HG03066 (cell line): ENCODE measurements at regions not wholly inside any gene's neighbourhood (a gene's known extent, or its start where the extent isn't known, plus 50 kb on each side); places are given as distances from the start of the nearest gene placed in this dataset.
"Not testable (repeated sequence)": the region's sequence is repeated elsewhere in the genome, so short reads cannot be mapped to it uniquely, and the experiment has no call there.

Experiments used
- ATAC-seq: cut with Tn5 transposase; IDR thresholded peaks from one replicate; pipeline ENCODE4 v1.9.1; 2021; ENCODE audit warnings: low read depth; ENCODE audit not compliant: unreplicated experiment

DNA sequence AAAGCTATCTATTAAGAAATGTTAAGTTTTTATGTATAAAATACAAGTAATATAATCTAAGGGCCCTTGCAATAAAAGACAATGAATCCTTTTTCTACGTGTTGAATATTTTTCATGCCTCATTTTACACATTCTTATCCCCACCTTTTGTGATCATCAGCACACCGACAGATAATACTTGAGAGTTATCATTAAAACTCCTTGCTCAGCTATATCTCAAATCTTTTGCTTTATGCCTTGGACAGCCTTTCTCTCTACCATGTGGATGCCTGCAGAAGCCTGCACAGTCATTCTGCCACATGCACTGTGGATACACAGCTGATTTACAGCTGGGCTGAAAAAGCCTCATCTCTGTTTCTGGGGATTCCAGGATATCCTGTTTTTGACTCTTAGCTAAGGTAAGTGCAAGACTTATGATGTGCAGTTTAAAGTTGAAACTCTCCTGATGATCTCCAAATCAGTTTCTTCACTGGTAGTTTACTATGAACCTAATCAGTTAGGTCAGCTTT is 1565.1 kb downstream of the SI start:
- ATAC-seq: no peak

DNA sequence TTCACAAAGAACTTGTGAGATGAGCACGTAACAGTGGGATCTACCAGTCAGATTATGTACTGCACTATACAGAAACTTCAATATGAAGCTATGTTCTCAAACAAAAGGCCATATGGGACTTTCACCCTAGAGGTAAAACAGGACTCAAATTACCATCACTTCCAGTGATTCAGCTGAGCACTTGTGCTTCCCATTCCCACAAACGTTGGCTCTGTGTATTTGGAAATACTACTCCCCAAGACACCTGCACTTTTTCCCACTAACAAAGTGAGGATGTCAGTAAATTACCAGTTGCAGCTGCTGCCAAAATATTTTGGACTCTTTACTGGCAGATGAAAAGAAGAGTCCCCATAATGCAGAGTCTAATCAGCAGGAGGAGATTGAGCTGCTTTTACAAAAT is 1570.1 kb downstream of the SI start:
- no peak for ATAC-seq

GRCh38 chr3:163504974-163505373 is 1573.3 kb downstream of the SI start:
- ATAC-seq: no peak

GRCh38 chr3:163499736-163500219 is 1578.5 kb downstream of the SI start:
- ATAC-seq: not testable (repeated sequence)

DNA sequence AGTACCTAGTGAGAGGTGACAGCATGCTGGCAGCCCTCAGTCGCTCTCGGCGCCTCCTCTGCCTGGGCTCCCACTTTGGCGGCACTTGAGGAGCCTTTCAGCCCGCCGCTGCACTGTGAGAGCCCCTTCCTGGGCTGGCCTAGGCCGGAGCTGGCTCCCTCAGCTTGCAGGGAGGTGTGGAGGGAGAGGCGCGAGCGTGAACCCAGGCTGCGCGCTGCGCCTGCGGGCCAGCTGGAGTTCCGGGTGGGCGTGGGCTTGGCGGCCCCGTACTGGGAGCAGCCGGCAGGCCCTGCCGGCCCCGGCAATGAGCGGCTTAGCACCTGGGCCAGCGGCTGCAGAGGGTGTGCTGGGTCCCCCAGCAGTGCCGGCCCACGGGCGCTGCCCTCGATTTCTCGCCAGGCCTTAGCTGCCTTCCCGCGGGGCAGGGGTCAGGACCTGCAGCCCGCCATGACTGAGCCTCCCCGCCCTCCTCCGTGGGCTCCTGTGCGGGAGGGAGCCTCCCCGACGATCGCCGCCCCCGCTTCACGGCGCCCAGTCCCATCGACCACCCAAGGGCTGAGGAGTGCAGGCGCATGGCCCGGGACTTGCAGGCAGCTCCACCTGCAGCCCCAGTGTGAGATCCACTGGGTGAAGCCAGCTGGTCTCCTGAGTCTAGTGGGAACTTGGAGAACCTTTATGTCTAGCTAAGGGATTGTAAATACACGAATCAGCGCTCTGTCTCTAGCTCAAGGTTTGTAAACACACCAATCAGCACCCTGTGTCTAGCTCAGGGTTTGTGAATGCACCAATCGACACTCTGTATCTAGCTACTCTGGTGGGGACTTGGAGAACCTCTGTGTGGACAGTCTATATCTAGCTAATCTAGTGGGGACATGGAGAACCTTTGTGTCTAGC is 1579.2 kb downstream of the SI start:
- ATAC-seq: not testable (repeated sequence)

GRCh38 chr3:163491714-163492113 is 1586.6 kb downstream of the SI start:
- no peak for ATAC-seq

- ATAC-seq: peak; percentile 81
Observed at GRCh38 chr3:163490119-163490518, 1588.2 kb downstream of the SI start.

GRCh38 chr3:163482695-163483094 is 1595.6 kb downstream of the SI start:
- ATAC-seq: no peak

GRCh38 chr3:163481738-163482137 is 1596.6 kb downstream of the SI start:
- ATAC-seq: no peak

DNA sequence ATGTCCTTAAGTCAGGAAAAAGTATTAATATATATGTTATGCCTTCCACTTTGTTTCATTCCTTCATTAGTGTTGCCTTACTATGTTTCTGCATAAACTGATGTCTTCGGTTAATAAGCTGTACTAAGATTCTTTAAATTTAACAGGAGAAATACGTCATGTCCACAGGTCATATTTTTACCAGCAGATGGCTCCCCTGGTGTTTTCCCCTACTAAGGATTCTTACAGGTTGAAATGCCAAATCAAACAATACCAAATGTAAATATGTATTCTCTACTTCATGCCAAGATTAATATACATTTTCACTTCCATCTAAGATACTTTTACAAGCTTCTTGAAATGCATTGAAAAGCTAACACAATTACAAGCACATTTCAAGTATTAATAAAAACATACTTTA is 1602.1 kb downstream of the SI start:
- ATAC-seq: no peak

DNA sequence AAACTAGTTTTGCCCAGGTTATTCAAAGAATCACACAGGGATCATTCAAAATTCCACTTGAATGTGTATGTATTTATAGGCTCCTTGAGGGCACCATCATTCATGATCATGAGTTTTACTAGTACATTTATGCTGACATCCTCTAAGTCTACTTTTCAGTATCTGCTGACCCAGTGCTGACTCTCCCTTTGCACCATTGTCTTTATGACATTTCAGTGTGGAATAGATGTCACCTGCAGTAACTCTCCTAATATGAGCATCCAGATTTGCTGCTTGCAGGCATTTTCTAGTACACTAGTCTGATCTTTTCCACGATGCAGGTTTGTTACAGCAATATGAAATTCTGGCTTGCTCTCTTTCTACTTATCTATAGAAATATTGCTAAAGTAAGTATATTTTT is 1603.5 kb downstream of the SI start:
- ATAC-seq: no peak

- no peak for ATAC-seq
Observed at GRCh38 chr3:163468531-163469335, 1609.6 kb downstream of the SI start.

GRCh38 chr3:163462446-163462845 is 1615.8 kb downstream of the SI start:
- no peak for ATAC-seq

- no peak for ATAC-seq
Observed at GRCh38 chr3:163450698-163451097, 1627.6 kb downstream of the SI start.

DNA sequence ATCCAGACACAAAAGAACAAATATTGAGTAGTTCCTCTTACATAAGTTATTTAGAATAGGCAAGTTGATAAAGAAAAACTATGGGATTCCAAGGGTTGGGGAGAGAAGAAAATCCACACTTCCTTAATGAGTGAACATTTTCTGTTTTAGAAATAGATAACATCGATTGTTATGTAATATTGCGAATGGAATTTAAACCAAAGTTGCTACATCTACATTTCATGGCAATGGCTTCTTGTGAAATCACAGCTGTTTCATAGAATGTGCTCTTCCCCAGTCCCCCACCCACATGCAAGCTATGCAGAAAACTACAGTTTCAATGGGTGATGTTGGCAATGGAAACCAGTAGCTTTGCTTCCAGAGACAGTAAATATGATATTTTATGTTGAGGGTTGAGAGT is 1639.5 kb downstream of the SI start:
- ATAC-seq: no peak

DNA sequence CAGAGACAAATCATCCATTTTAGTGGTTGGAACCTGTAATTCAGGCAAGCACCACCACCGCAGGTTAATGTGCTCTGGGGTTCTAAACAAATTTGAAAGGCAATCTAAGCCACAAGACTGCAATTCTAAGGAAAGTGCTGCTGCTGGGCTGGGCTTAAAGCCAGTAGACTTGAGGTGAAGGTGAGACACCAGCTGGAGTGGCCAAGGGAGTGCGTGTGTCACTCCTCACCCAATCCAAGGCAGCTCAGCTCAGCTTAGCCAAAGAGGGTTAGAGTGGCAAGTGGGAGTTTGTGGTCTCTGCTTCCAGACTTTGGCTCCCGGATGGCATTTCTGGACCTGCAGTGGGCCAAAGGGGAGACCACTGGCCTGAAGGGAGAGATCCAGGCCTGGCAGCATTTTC is 1655.6 kb downstream of the SI start:
- no peak for ATAC-seq

- ATAC-seq: no peak
Observed at GRCh38 chr3:163391407-163392181, 1686.7 kb downstream of the SI start.

DNA sequence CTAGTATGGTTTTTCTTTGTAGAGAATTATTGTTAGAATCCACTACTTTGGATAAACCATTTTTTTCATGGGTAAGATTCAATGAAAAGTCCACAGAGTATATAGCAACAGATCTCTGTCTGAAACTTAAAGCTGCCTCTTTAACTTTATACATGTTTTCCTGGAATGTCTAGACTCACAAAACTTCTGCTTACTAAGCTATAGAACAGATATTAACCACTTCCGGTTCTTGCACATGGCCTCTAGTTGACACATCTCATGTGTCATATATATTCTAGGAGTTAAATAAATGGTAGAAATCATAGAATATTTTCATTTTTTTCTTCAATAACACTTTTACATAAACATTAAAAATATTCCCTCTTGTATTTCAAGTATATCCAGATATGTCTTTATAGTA is 1693.9 kb downstream of the SI start:
- ATAC-seq: no peak

DNA sequence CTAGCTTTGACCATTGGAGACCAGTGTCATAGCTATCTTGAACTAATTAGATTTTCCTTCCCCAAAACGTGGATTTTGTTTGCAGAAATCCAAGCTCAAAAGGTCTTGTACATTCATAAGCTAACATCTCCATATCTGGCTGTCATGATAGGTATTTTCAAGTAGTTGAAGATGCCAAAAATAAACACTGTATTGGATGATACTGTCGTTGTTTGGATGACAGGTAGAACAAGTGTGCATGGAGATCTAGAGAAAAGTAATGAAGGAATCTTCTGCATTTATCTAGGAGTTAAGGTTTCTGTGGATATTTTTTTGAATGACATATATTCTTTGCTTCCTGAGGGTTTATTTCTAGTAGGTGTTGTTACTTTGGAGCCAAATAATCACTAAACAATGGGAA is 1696.1 kb downstream of the SI start:
- ATAC-seq: no peak

DNA sequence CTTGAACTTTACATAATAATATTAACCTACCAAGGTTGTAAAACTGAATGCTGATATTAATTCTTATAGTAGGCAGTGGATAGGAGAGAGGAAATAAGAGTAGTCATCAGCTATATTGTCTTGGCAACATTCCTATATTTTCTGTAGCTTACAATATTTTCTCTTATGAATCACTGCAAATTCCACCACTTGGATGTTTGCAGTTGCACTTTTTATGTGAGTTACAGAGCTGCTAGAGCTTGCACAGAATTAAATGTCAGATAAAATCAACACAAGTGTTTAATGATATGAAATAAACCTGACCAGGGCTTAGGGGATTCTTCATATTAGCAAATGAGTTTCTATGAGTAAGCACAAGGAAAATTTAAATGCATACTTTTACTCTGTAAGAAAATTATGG is 1710.1 kb downstream of the SI start:
- no peak for ATAC-seq

DNA sequence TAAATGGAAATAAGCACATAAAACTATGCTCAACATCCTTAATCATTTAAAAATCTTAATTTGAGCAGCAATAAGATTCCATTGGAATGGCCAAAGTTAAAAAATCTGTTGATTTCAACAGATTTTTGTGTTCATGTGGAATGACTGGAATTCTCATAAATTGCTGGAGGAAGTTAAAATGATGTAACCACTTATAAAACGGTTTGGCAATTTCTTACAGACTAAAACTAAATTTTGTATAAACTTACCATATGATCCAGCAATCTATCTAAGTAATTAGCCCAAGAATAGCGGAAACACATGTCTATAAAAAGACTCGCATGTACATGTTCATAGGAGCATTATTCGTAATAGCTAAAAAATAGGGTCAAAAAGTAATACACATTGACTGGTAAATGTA is 1713.6 kb downstream of the SI start:
- no peak for ATAC-seq
